Fibroblast of mammary gland (primary cell): ENCODE measurements at regions not wholly inside any gene's neighbourhood (a gene's known extent, or its start where the extent isn't known, plus 50 kb on each side); places are given as distances from the start of the nearest gene placed in this dataset.

Source experiments
- DNase-seq: peaks from one replicate; pipeline ENCODE4 v3.0.0-alpha.2; 2010; ENCODE audit warnings: low read depth
- H3K4me3 ChIP-seq: 2 replicates; pipeline ENCODE4 v1.5.1; 2011; ENCODE audit warnings: low read depth, mild to moderate bottlenecking, low read length, moderate library complexity; ENCODE audit not compliant: control insufficient read depth
- TF ChIP-seq, protein P1 (sequence below): conservative IDR thresholded peaks from 2 replicates; pipeline ENCODE4 v1.5.1; 2011; ENCODE audit warnings: low read depth, low read length, inconsistent platforms; ENCODE audit not compliant: control insufficient read depth, insufficient read depth

DNA sequence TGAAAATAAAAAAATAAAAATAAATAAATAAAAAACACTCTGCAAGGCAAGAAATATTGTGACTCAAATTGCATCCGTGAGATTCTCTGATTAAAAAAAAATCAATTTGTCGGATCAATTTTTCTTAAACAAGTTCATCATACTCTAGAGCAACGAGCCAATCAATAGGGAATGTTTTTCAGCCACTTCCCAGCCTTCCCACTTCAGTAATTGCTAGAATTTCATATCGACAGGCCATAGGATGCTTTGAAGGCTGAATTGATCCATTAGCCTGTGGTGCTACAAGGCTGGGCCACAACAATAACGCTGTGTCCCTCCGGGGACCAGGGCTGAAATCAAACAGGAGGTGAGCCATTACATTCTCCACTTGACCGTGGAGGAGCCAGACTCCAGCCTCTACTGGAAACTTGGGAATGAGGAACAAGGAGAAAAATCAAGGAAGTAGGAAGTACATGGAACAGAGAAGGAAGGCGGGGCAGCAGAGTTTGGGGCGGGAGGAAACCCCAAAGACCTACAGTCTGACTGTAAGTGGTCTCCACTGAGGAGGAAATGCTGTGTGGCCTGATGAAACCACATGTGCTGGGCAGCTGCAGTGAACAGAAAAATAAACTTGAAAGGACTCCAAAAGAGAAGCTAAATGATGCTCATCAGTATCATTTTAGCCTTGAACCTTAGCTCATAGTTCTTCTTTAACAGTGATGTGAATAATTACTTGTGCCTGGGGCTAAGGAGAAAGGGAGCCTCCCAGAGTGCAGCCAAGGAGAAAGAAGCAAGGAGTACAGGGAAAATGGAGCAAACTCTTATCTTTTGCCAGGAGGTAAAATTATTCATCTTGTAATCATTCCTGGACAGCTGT lies 308.6 kb downstream of the TLE1 start:
- TF ChIP-seq, protein P1, sequence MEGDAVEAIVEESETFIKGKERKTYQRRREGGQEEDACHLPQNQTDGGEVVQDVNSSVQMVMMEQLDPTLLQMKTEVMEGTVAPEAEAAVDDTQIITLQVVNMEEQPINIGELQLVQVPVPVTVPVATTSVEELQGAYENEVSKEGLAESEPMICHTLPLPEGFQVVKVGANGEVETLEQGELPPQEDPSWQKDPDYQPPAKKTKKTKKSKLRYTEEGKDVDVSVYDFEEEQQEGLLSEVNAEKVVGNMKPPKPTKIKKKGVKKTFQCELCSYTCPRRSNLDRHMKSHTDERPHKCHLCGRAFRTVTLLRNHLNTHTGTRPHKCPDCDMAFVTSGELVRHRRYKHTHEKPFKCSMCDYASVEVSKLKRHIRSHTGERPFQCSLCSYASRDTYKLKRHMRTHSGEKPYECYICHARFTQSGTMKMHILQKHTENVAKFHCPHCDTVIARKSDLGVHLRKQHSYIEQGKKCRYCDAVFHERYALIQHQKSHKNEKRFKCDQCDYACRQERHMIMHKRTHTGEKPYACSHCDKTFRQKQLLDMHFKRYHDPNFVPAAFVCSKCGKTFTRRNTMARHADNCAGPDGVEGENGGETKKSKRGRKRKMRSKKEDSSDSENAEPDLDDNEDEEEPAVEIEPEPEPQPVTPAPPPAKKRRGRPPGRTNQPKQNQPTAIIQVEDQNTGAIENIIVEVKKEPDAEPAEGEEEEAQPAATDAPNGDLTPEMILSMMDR, result no peak

DNA sequence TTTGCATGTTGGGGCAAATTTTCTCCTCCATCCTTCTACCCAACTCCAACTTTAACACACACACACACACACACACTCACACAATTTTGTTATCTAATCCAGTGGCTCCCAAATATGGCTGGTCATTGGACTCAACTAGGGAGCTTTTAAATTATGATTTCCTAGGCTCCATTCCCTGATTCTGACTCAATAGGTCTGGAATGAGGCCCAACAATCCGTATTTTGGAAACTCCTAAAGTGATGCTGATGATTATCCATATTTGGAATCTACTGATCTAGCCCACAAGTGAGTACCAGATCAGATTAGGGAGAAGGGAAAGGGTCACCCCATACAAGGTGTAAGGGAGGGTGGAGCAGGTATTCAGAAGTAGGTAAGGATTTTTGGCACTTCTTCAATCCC lies 309.7 kb downstream of the TLE1 start:
- TF ChIP-seq, protein P1, result no peak
- no peak overlapping the region for H3K4me3 ChIP-seq
- DNase-seq, result no peak

More for the DNA sequence above, 308.6 kb downstream of the TLE1 start:
- no peak for DNase-seq
- no peak overlapping the region for H3K4me3 ChIP-seq

DNA sequence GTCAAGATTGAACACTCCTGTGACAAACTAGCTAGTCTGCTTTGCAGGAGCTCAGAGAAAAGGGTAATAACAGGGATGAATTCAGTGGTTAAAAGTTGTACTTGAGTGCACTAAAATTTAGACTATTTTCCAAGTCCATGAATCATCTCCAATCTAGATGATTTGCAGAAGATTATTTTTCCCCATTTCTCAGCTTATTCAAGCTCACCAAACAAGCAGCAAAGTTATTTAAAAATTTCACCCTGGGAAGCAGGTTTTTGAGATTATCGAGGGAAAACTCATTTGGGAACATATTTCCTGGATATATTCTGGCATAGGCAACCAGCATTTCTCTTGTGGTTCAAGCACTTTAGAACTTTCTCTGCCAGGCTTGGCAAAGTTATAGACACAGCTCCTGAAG lies 311.4 kb downstream of the TLE1 start:
- no peak for DNase-seq
- TF ChIP-seq, protein P1, result no peak
- no peak overlapping the region for H3K4me3 ChIP-seq

DNA sequence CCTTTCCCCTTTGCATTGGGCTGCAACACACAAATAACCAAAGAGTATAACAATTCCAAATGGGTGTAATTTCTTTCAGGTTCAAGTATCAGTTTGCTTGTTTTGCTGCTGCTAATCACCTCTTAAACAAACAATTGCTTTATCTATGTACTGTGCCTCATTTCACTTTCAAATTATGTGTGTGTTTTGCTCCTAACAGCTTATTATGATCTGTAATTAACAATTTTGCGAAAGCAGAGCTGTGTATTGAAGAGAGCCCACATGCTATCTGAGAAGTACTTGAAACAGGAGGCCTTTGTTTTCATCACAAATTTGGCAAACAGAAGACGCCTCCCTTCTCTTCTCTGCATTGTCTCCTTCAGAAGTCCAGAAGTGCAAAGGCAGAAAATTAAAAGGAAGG lies 312.0 kb downstream of the TLE1 start:
- TF ChIP-seq, protein P1, result no peak
- DNase-seq, result no peak
- no peak overlapping the region for H3K4me3 ChIP-seq

DNA sequence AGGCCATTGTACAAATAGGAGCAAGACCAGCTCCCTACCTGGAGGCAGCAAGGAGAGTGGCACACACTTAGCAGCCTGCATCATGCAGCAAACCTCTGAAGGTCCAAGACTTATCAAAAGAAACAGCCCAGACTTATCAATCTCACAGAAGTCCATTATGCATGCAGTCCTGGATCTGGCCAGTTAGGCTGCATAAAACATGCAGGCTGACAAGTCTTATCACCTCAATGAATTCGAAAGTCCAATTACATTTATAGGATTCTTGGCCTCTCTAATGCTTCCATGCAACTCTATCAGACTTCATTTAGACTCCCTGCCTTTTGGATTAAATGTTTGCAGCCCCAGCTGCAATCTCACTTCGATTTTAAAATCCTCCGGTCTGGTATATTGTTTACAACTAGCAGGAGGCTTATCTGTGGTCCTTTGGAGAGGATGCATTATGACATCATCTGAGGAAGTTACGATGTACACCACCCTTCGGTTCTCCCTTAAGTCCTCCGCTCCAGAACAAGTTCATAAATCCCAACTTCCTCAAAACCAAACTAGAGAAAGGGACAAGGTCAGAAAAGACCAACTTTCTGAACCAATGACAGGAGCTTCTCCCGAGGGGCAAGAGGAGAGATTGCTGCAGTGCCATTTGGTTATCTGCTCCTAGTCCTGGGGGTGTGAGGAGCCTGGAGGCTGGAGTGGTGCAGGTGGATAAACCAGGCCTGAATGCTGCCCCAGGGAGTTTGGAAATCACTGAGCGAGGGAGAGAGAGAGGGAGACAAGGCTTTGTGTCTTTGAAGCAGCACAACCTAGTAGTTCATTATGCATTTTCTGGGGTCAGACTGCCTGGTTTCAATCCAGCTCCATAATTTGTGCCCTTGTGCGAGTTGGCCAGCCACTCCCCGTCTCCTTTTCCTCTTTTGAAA lies 313.9 kb downstream of the TLE1 start:
- no peak overlapping the region for H3K4me3 ChIP-seq
- no peak for DNase-seq
- TF ChIP-seq, protein P1, result no peak

DNA sequence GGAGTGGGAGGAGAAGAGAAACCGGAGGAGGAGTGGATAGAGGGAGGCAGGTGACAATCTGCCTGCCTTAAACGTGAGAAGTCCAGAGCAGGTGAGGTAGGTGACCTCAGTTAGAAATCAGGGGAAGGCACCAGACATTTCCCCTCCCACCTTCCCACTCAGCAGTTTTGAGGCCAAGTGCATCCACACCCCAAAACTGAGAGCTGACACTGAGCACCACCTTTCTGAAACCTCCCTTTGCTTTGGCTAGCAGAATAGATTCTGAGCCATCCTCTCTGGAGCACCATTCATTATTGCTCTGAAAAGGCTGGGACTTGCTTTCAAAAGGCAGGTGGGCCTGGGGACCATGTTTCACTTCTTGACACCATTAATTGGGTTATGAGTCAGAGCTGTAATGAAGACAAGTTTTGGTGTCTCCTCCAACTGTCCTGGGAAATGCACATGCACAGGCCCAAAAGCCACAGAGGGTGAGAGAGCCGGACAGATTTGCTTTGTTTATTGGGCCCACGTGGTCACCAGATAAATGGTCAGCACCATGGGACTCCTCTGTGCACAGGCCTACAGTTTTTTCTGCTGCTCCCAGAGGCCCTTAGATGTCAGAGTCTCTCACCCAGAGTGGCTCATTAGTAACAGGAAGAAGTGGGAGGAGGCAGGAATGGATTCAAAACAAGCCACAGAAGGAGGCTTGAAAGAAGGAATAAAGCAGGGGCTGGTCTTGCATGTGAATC lies 314.7 kb downstream of the TLE1 start:
- DNase-seq, result no peak
- TF ChIP-seq, protein P1, result no peak
- H3K4me3 ChIP-seq, result no peak overlapping the region
